ENCODE measurements at regions not wholly inside any gene's neighbourhood (a gene's known extent, or its start where the extent isn't known, plus 50 kb on each side); places are given as distances from the start of the nearest gene placed in this dataset.

DNA sequence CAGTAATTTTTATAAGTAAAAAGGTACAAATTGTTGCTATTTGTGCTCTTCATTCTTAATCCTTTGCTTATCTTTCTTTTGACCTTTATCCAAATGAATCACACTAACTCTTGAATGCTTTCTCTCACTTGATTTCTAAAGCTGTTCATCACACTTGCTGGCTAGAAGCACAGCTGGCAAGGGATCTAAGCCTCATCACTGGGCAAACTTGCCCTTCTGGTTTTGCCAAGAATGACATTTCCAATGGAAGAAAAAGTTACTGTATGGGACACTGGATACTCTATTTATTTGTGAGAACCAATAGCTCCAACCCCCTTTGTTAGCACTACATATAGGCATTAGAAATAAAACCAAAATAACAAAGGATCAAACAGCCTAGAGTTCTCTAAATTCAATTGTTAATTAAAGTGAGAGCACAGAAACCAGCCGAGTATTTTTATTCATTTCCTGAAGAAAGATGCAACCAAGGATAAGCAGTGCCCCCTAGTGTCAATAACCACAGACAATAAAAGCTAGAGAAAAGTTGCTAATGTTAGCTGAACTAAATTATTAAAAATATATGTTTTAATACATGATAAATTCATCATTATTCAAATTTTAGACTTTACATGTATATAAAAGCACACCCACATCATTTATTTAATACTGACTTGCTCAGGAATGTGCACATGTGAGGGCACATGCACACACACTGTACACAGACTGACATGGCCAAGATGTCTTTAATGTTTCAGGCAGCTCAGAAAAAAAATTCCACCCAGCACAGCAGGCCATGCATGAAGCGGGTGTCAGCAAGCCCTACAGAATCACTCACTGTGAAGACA is 59.8 kb upstream of the POU5F2 start:
- TF ChIP-seq EZH2 (IDR thresholded peaks at IDR 0.05; ENCODE audit: borderline replicate concordance, low read length): no peak
- TF ChIP-seq, protein P1, sequence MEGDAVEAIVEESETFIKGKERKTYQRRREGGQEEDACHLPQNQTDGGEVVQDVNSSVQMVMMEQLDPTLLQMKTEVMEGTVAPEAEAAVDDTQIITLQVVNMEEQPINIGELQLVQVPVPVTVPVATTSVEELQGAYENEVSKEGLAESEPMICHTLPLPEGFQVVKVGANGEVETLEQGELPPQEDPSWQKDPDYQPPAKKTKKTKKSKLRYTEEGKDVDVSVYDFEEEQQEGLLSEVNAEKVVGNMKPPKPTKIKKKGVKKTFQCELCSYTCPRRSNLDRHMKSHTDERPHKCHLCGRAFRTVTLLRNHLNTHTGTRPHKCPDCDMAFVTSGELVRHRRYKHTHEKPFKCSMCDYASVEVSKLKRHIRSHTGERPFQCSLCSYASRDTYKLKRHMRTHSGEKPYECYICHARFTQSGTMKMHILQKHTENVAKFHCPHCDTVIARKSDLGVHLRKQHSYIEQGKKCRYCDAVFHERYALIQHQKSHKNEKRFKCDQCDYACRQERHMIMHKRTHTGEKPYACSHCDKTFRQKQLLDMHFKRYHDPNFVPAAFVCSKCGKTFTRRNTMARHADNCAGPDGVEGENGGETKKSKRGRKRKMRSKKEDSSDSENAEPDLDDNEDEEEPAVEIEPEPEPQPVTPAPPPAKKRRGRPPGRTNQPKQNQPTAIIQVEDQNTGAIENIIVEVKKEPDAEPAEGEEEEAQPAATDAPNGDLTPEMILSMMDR (conservative IDR thresholded peaks at IDR 0.05 in 1 of 2, IDR thresholded peaks at IDR 0.05 in 1 of 2; ENCODE audit: extremely low read depth in 1 of 2, insufficient read depth in 1 of 2, low read depth in 1 of 2, low read length in 2 of 2): peak; percentile 54 to 66

Measured in mammary epithelial cell (primary cell).